Astrocyte of the spinal cord (primary cell): ENCODE measurements at regions not wholly inside any gene's neighbourhood (a gene's known extent, or its start where the extent isn't known, plus 50 kb on each side); places are given as distances from the start of the nearest gene placed in this dataset.

Source experiments
- DNase-seq: peaks from one replicate; pipeline ENCODE4 v3.0.0; 2011; ENCODE audit warnings: low read depth, low spot score
- H3K4me3 ChIP-seq: 2 replicates; pipeline ENCODE4 v1.5.1; 2011; ENCODE audit warnings: low read depth, mild to moderate bottlenecking, low read length, moderate library complexity
- CTCF ChIP-seq: IDR thresholded peaks from 2 replicates; pipeline ENCODE4 v1.5.1; 2012; ENCODE audit warnings: low read depth, mild to moderate bottlenecking, low read length, inconsistent platforms
- in situ Hi-C: cut with HindIII; loops from 2 replicates; pipeline ENCODE4 v1.10.0; 2017; ENCODE audit warnings: low sequenced_read_pairs

- H3K4me3 ChIP-seq: no peak overlapping the region
- DNase-seq: no peak
- in situ Hi-C loops: no loop called here
- no peak for TF ChIP-seq CTCF
Measured at GRCh38 chr4:96755569-96756484, 915.9 kb downstream of the PDHA2 start.

- no peak overlapping the region for H3K4me3 ChIP-seq
- no peak for DNase-seq
- no peak for TF ChIP-seq CTCF
- in situ Hi-C loops: no loop called here
Measured at GRCh38 chr4:96756584-96756983, 916.7 kb downstream of the PDHA2 start.

- in situ Hi-C loops: no loop called here
- TF ChIP-seq CTCF: no peak
- H3K4me3 ChIP-seq: no peak overlapping the region
- no peak for DNase-seq
Measured at GRCh38 chr4:96763546-96763945, 923.7 kb downstream of the PDHA2 start.

GRCh38 chr4:96766359-96766758 lies 926.5 kb downstream of the PDHA2 start:
- in situ Hi-C loops: no loop called here
- TF ChIP-seq CTCF: no peak
- no peak for DNase-seq

GRCh38 chr4:96767815-96768480 lies 928.1 kb downstream of the PDHA2 start:
- no peak for TF ChIP-seq CTCF
- in situ Hi-C loops: no loop called here
- DNase-seq: no peak
- H3K4me3 ChIP-seq: no peak overlapping the region

More at GRCh38 chr4:96766359-96766758, 926.5 kb downstream of the PDHA2 start:
- no peak overlapping the region for H3K4me3 ChIP-seq

- no peak for DNase-seq
- no peak for TF ChIP-seq CTCF
- no peak overlapping the region for H3K4me3 ChIP-seq
- in situ Hi-C loops: no loop called here
Measured at GRCh38 chr4:96775501-96775900, 935.6 kb downstream of the PDHA2 start.
